ENCODE measurements at regions not wholly inside any gene's neighbourhood (a gene's known extent, or its start where the extent isn't known, plus 50 kb on each side); places are given as distances from the start of the nearest gene placed in this dataset.

DNA sequence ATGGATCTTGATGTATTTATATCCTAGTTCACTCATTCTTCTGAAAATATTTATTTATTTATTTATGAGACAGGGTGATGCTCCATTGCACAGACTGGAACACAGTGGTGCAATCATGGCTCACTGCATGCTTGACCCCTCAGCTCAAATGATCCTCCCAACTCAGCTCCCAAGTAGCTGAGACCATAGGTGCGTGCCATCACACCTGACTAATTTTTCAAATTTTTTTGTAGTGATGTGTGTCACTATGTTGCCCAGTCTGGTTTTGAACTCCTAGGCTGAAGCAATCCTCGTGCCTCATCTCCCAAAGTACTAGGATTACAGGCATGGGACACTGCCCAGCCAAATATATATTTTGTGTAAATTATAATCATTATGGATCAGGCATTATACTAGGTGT, 595.6 kb upstream of the ATP2B1 start:
- H3K79me2 ChIP-seq (ENCODE audit: control insufficient read depth, insufficient read depth, low read length, unreplicated experiment): no peaks in the 10 kb centered on the region
- H3K27ac ChIP-seq (ENCODE audit: low read depth, low read length): no peak overlapping the region
- no peaks in the 10 kb centered on the region for H3K27me3 ChIP-seq (ENCODE audit: insufficient read depth, low read length)
- H3K4me1 ChIP-seq (ENCODE audit: control insufficient read depth, insufficient read depth, low read length, unreplicated experiment): no peaks in the 10 kb centered on the region
- H3K4me3 ChIP-seq (ENCODE audit: low read depth, low read length): no peak overlapping the region
- no peaks in the 10 kb centered on the region for H3K36me3 ChIP-seq (ENCODE audit: insufficient read depth, low read length)
- no peak overlapping the region for H2AFZ ChIP-seq (ENCODE audit: low read length, unreplicated experiment)

DNA sequence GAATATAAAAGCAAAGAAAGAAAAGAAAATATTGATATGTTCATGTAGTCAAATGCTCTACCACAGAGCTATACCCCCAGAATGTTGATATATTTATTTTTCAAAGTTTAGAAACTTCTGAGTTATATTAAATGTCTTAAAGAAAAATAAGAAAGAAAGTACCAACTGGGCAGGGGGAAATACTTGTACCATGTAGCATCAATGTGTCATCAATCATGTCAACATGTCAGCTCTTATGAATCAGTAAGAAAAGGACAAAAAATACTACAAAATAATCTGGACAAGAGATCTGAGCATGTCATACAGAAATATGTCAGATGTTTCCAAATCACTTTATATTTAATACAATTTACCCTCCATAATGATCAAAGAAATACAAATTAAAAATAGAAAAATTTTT, 595.1 kb upstream of the ATP2B1 start:
- H2AFZ ChIP-seq (ENCODE audit: low read length, unreplicated experiment): no peak overlapping the region
- no peaks in the 10 kb centered on the region for H3K4me1 ChIP-seq (ENCODE audit: control insufficient read depth, insufficient read depth, low read length, unreplicated experiment)
- no peaks in the 10 kb centered on the region for H3K79me2 ChIP-seq (ENCODE audit: control insufficient read depth, insufficient read depth, low read length, unreplicated experiment)
- H3K27ac ChIP-seq (ENCODE audit: low read depth, low read length): no peak overlapping the region
- no peaks in the 10 kb centered on the region for H3K27me3 ChIP-seq (ENCODE audit: insufficient read depth, low read length)
- H3K36me3 ChIP-seq (ENCODE audit: insufficient read depth, low read length): no peaks in the 10 kb centered on the region
- H3K4me3 ChIP-seq (ENCODE audit: low read depth, low read length): no peak overlapping the region

DNA sequence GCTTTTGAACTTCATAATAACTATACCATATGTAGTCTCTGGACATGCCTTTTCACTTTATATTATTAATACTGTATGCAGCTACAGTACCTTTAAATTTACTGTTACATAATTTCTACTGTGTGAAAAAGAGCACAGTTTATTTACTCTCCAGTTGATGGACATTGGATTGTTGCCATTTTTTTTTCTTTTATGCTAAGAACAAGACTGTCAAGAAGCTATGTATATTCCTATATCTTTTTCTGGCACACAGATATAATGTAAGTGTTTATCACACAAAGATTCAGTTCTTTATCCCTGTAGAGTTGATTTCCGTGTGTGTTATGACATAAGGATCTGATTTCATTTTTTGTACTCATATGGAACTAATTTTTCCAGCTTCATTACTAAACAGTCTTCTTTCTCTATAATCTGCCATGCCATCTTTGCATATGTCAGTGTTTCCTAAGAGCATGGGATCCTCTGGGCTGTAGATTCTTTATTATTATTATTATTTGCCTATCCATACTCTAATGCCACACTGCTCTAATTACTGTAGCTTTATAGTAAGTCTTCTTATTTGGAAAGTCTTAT, 593.0 kb upstream of the ATP2B1 start:
- H3K4me3 ChIP-seq (ENCODE audit: low read depth, low read length): no peak overlapping the region
- H3K27ac ChIP-seq (ENCODE audit: low read depth, low read length): no peak overlapping the region
- no peaks in the 10 kb centered on the region for H3K36me3 ChIP-seq (ENCODE audit: insufficient read depth, low read length)
- H3K79me2 ChIP-seq (ENCODE audit: control insufficient read depth, insufficient read depth, low read length, unreplicated experiment): no peaks in the 10 kb centered on the region
- peaks cover 7% of the 10 kb centered on the region for H3K4me1 ChIP-seq (ENCODE audit: control insufficient read depth, insufficient read depth, low read length, unreplicated experiment)
- no peaks in the 10 kb centered on the region for H3K27me3 ChIP-seq (ENCODE audit: insufficient read depth, low read length)
- no peak overlapping the region for H2AFZ ChIP-seq (ENCODE audit: low read length, unreplicated experiment)

DNA sequence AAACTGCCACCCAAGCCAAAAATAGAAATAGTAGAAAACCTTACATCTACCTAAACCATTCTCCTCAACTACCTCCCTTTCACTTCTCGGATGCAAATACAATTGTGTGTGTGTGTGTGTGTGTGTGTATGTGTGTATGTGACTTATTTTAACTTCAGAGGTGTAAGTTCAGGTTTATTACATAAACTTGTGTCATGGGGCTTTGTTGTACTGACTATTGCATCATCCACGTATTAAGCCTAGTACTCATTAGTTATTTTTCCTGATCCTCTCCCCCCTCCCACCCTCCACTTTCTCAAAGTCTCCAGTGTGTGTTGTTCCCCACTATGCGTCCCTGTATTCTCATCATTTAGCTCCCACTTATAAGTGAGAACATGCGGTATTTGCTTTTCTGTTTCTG, 592.5 kb upstream of the ATP2B1 start:
- Histone ChIP-seq H2AFZ (ENCODE audit: low read length, unreplicated experiment) (no peak overlapping the region), H3K27me3 (ENCODE audit: insufficient read depth, low read length) (no peaks in the 10 kb centered on the region), H3K36me3 (ENCODE audit: insufficient read depth, low read length) (no peaks in the 10 kb centered on the region), H3K4me1 (ENCODE audit: control insufficient read depth, insufficient read depth, low read length, unreplicated experiment) (peaks cover 7% of the 10 kb centered on the region), H3K27ac (ENCODE audit: low read depth, low read length) (no peak overlapping the region), H3K4me3 (ENCODE audit: low read depth, low read length) (no peak overlapping the region), H3K79me2 (ENCODE audit: control insufficient read depth, insufficient read depth, low read length, unreplicated experiment) (no peaks in the 10 kb centered on the region)

DNA sequence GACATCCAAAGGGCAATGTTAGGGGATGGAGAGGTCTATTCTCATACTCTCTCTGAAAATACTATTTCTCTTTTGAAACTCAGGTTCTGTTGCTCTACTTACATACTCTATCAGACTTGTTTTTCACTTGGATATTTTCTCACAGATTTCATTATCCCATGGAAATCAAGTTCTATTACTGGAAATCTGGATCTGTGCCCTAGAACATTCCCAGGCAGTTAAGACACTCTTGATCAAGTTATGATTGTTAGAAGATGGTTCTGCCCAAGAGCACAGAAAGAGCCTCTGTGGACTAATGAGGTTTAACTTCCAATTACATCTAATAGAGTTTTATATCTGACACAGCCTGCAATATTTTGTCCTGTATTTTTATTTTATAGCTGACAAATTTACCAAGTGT, 591.0 kb upstream of the ATP2B1 start:
- Histone ChIP-seq H3K27ac (ENCODE audit: low read depth, low read length) (no peak overlapping the region), H3K4me1 (ENCODE audit: control insufficient read depth, insufficient read depth, low read length, unreplicated experiment) (peaks cover 7% of the 10 kb centered on the region), H3K4me3 (ENCODE audit: low read depth, low read length) (no peak overlapping the region), H2AFZ (ENCODE audit: low read length, unreplicated experiment) (no peak overlapping the region), H3K79me2 (ENCODE audit: control insufficient read depth, insufficient read depth, low read length, unreplicated experiment) (no peaks in the 10 kb centered on the region), H3K27me3 (ENCODE audit: insufficient read depth, low read length) (no peaks in the 10 kb centered on the region), H3K36me3 (ENCODE audit: insufficient read depth, low read length) (no peaks in the 10 kb centered on the region)

DNA sequence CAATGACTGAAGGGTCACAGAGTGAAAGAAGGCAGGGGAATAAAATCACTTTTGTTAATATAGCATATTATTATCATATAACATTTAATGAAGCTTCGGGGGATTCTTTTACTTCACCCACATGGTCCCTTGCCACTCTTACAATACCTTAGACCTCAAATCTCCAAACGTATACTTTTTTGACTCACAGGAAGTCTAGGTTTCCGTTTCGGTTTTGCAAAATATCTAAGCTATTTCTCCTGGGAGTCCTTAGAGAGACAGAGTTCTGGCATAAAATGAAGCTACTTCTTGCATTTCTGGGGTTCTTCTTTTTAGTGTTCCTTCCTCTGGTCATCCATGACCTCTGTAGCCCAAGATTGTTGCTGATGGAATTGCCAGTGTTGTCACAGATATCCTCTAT, 590.5 kb upstream of the ATP2B1 start:
- no peak overlapping the region for H3K4me3 ChIP-seq (ENCODE audit: low read depth, low read length)
- no peaks in the 10 kb centered on the region for H3K27me3 ChIP-seq (ENCODE audit: insufficient read depth, low read length)
- no peaks in the 10 kb centered on the region for H3K36me3 ChIP-seq (ENCODE audit: insufficient read depth, low read length)
- H3K4me1 ChIP-seq (ENCODE audit: control insufficient read depth, insufficient read depth, low read length, unreplicated experiment): peaks cover 7% of the 10 kb centered on the region
- no peak overlapping the region for H3K27ac ChIP-seq (ENCODE audit: low read depth, low read length)
- no peak overlapping the region for H2AFZ ChIP-seq (ENCODE audit: low read length, unreplicated experiment)
- H3K79me2 ChIP-seq (ENCODE audit: control insufficient read depth, insufficient read depth, low read length, unreplicated experiment): no peaks in the 10 kb centered on the region

DNA sequence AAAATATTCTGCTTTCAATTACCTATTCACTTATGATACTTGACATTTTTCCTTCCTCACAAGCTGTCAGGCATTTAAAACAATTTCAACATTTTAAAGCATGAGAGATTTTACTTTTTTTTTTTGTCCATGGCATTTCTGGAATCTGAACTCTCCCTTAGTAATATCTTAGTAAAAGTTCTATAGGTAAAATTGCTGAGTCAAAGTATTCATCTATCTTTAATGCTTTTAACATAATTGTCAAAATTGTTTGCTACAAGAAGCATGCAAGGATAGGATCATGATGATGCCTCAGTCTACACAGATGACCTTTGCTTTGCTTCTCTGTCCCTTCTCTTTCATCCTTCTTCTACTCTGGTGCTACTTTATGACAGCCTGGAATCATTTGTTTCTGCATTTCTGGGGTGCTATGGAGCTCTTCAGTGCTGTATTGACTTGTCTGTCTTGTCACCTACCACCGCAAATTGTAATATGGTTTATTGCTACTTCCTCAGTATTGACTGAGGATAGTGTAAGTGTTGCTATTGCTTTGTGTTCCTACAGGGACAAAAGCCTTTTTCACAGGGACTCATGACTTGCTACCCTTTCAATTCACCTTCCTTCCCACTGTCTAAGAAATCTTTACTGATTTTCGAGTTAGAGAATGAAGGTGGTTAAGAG, 589.8 kb upstream of the ATP2B1 start:
- Histone ChIP-seq H3K79me2 (ENCODE audit: control insufficient read depth, insufficient read depth, low read length, unreplicated experiment) (no peaks in the 10 kb centered on the region), H3K27ac (ENCODE audit: low read depth, low read length) (no peak overlapping the region), H3K4me3 (ENCODE audit: low read depth, low read length) (no peak overlapping the region), H2AFZ (ENCODE audit: low read length, unreplicated experiment) (peak overlapping the region; percentile 47), H3K4me1 (ENCODE audit: control insufficient read depth, insufficient read depth, low read length, unreplicated experiment) (peaks cover 7% of the 10 kb centered on the region), H3K27me3 (ENCODE audit: insufficient read depth, low read length) (no peaks in the 10 kb centered on the region), H3K36me3 (ENCODE audit: insufficient read depth, low read length) (no peaks in the 10 kb centered on the region)

DNA sequence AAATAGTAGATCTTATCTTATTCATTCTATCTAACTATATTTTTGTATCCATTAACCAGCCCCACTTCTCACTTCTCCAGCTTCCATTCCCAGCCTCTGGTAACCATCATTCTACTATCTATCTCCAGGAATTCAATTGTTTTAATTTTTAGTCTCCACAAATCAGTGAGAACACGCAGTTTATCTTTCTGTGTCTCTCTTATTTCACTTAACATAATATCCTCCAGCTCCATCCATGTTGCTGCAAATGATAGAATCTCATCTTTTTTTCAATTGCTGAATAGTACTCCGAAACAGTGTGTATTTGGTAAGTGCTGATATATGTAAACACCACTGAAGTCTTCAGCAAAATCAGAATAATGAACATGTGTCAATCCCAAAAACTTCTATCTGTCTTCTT, 587.2 kb upstream of the ATP2B1 start:
- H3K27ac ChIP-seq (ENCODE audit: low read depth, low read length): no peak overlapping the region
- no peaks in the 10 kb centered on the region for H3K36me3 ChIP-seq (ENCODE audit: insufficient read depth, low read length)
- H2AFZ ChIP-seq (ENCODE audit: low read length, unreplicated experiment): no peak overlapping the region
- H3K4me3 ChIP-seq (ENCODE audit: low read depth, low read length): no peak overlapping the region
- H3K79me2 ChIP-seq (ENCODE audit: control insufficient read depth, insufficient read depth, low read length, unreplicated experiment): no peaks in the 10 kb centered on the region
- H3K4me1 ChIP-seq (ENCODE audit: control insufficient read depth, insufficient read depth, low read length, unreplicated experiment): peaks cover 7% of the 10 kb centered on the region
- no peaks in the 10 kb centered on the region for H3K27me3 ChIP-seq (ENCODE audit: insufficient read depth, low read length)

DNA sequence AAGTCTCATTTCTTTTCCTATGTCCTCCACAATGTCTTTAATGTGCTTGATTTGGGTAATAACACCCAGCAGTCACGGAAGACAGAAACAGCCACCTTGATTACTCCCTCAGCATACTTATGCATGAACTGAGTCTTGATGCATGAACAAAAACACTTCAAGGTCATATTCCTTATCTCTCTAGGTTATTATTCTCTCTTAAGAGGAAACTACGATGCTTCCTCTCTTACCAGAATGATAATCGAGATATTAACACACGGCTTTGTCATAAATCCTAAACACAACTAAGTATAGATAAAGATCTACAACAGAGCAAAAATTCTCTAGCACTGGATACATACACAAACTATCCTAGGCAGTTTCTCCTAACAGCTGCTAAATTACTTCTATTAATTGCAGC, 583.5 kb upstream of the ATP2B1 start:
- Histone ChIP-seq H3K79me2 (ENCODE audit: control insufficient read depth, insufficient read depth, low read length, unreplicated experiment) (no peaks in the 10 kb centered on the region), H3K27ac (ENCODE audit: low read depth, low read length) (no peak overlapping the region), H3K4me3 (ENCODE audit: low read depth, low read length) (no peak overlapping the region), H2AFZ (ENCODE audit: low read length, unreplicated experiment) (peak overlapping the region; percentile 10), H3K36me3 (ENCODE audit: insufficient read depth, low read length) (no peaks in the 10 kb centered on the region), H3K4me1 (ENCODE audit: control insufficient read depth, insufficient read depth, low read length, unreplicated experiment) (no peaks in the 10 kb centered on the region), H3K27me3 (ENCODE audit: insufficient read depth, low read length) (no peaks in the 10 kb centered on the region)

DNA sequence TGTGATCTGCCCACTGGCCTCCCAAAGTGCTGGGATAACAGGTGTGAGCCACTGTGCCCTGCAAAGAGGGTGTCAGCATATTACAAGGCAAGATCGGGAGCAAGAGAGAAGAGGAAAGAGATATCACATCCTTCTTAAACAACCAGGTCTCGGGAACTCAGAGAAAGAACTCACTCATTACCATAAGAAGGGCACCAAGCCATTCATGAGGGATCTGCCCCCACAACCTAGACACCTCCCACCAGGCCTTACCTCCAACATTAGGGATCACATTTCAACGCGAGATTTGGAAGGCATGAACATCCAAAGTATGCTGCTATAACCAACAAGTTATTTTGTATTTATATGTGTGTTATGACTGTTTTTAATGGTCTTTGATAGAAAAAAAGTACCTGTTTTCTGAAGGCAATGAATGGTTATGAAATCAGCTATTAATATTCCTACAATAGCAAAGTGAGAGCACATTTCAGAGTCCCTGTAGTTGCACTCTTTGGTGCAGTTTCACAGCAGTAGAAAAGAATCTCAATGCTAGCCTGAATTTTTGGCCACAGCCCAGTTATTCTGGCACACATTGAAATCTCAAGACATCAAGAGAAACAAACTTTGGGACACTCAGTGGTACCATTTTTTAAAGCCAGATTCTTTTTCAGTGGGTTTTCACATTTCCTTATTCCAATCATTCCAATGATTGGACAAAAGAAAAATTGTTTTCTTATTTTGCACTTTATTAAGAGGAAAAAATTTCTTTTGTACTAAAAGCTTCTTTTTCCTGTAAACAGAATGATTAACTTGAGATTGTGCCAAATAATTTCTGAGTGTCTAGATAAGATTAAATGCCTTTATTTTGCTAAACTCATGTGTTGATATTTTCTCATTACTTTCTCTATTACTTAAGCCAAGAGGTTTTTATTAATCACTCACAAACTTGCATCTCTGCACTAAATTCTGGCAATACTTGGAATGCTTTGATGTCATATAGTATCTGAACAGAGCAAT, 582.6 kb upstream of the ATP2B1 start:
- Histone ChIP-seq H3K27me3 (ENCODE audit: insufficient read depth, low read length) (no peaks in the 10 kb centered on the region), H3K4me1 (ENCODE audit: control insufficient read depth, insufficient read depth, low read length, unreplicated experiment) (no peaks in the 10 kb centered on the region), H3K27ac (ENCODE audit: low read depth, low read length) (no peak overlapping the region), H2AFZ (ENCODE audit: low read length, unreplicated experiment) (no peak overlapping the region), H3K4me3 (ENCODE audit: low read depth, low read length) (no peak overlapping the region), H3K36me3 (ENCODE audit: insufficient read depth, low read length) (no peaks in the 10 kb centered on the region), H3K79me2 (ENCODE audit: control insufficient read depth, insufficient read depth, low read length, unreplicated experiment) (no peaks in the 10 kb centered on the region)
